Germinal center (tissue), 1 donor: ENCODE measurements at regions not wholly inside any gene's neighbourhood (a gene's known extent, or its start where the extent isn't known, plus 50 kb on each side); places are given as distances from the start of the nearest gene placed in this dataset.
"Not testable (repeated sequence)": the region's sequence is repeated elsewhere in the genome, so short reads cannot be mapped to it uniquely, and the experiment has no call there.

Source experiments
- DNase-seq: peaks from one replicate; pipeline ENCODE4 v3.0.0; 2012; ENCODE audit warnings: mixed read lengths, low spot score

DNA sequence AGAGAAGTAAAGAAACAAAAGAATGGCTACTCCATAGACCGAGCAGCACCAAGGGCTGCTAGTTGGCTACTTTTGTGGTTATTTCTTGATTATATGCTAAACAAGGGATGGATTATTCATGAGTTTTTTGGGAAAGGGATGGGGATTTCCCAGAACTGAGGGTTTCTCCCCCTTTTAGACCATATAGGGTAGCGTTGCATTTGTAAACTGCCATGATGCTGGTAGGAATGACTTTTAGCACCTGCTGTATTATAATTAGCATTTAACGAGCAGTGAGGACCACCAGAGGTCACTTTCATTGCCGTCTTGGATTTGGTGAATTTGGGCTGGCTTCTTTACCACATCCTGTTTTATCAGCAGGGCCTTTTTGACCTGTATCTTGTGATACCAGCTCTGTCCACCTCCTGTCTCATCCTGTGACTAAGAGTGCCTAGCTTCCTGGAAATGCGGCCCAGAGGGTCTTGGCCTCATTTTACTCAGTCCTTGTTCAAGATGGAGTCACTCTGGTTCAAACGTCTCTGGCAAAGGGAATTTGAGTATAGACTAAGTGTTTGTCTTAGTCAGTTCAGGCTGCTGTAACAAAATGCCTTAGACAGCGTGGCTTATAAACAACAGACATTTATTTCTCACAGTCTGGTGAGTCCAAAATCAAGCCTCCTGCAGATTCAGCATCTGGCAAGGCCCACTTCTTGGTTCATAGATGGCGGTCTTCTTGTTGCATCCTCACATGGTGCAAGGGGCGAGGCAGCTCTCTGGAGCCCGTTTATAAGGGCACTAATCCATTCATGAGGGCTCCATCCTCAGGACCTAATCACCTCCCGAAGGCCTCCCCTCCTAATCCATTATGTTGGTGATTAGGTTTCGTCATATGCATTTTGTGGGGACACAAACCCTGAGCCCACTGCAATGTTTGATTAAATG, 348.3 kb upstream of the SFSWAP start:
- DNase-seq = no peak

DNA sequence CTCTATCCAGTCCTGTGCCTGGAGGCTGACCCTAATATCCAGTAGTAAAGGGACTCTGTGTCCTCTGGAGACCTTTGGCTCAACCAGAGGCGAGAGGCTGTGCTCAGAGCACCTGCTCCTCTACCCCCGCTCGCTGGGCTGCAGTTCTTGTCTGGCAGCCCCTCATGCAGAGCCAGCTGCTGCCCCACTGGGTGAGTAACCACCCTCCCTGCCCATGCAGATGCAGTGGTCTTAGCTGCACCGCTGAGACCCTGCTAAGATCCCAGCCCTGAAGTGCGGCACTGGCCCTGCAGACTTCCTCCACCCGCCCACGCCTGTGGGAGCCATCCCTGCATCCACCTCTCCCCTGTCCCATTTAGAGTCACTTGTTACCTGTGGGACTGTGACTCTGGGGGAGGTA, 347.5 kb upstream of the SFSWAP start:
- DNase-seq = no peak

DNA sequence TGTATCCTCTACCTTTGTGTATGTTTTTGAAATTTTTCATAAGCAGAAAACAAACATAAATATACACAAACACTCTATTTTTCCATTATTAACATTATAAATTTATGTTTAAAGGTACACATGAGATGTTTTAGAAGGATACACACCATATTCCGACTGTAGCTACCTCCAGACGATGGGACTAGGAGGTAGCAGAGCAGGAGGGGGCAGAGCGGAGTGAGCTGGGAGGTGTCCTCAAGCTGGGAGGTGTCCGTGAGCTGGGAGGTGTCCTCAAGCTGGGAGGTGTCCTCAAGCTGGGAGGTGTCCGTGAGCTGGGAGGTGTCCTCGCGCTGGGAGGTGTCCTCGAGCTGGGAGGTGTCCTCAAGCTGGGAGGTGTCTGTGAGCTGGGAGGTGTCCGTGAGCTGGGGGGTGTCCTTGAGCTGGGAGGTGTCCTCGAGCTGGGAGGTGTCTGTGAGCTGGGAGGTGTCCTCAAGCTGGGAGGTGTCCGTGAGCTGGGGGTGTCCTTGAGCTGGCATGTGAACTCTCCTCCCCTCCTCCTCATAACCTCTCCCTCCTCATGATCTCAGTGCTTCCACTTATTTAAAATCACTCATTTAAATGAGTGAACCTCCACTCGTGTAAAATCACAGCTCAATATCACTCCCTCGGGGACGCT, 346.9 kb upstream of the SFSWAP start:
- DNase-seq = no peak

DNA sequence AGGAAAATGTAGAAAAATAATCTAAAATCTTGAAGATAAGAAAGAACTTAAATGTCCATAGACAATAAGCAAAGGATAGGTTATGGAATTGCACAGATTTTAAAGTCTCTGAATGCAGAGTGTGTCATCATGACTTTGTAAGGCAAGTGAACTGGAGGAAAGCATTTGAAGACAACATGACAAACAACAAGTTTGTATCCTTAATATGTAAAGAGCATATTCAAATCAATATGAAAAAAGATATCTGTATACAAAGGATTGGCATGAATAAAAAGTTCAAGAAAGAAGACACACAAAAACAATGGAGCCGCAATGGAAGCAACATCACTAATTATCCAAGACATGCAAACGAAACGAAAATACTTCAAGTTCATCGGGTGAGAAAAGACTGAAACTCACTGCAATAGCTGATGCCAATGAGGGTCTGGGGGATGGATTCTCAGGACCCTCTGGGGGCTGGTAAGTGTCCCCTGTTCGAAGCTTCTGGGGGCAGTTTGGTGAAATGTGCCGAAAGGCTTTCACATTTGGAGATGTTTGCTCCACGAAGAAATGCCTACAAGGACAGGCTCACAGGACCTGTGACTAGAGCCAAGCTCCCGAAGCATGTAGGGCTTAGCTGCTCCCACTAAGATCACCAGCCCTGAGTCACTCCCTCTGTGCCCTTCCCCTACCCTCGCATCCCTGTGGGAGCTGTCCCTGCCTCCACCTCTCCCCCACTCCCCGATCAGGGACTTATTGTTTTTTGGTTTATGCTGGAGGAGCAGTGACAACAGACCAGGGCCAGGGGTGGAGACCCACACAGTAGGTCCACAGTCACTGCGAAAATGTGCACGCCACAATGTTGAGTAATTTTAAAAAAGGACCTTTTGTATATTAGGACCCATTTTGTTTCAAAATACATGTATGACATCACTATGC, 345.7 kb upstream of the SFSWAP start:
- DNase-seq = no peak

DNA sequence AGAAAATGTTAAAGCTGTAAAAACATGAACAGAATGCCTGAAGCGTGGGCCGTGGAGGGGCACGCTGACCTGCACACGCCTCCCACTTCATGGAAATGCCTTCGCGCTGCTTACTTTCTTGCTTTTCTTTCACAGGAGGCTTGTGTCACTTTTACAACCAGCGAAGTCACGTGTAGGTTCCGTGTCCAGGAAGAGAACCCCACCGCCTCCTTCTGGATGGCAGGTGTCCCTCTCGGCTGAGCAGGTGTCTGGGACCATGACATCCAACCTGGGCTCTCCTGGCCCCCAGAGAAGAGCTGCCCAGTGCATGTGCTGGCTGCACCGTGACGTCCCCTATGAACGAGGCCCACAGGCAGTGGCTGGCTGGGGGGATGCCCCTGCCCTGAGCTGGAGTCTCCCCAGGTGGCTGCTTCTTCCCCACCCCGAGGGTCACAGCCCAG, 345.0 kb upstream of the SFSWAP start:
- no peak for DNase-seq

DNA sequence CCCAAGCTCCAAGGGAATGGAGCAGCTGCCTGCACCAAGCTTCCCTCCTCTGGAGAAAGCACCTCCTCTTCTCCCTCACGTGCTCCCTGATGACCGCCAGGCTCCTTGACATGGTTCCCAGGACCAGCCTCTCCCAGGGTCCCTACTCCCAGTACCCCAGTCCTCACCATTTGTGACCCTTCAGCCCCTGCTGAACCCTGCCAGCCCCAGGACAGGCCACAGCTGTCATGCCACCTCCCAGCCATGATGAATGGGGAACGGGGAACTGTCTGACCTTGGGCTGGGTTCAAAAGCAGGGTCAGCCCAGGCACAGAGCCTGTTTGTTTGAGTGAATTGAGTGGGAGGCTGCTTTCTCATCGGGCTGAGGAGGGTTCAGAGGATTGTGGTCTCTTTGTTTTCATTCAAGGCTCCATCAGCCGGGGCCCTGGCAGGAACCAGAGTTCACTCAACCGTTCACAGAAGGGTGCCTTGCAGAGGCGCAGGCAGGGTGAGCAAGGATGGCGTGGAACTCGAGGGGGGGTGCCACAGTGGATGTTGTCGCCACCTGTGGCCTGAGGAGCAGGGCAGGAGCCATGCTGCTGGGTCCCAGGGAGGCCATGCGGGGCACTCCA, 344.5 kb upstream of the SFSWAP start:
- no peak for DNase-seq

DNA sequence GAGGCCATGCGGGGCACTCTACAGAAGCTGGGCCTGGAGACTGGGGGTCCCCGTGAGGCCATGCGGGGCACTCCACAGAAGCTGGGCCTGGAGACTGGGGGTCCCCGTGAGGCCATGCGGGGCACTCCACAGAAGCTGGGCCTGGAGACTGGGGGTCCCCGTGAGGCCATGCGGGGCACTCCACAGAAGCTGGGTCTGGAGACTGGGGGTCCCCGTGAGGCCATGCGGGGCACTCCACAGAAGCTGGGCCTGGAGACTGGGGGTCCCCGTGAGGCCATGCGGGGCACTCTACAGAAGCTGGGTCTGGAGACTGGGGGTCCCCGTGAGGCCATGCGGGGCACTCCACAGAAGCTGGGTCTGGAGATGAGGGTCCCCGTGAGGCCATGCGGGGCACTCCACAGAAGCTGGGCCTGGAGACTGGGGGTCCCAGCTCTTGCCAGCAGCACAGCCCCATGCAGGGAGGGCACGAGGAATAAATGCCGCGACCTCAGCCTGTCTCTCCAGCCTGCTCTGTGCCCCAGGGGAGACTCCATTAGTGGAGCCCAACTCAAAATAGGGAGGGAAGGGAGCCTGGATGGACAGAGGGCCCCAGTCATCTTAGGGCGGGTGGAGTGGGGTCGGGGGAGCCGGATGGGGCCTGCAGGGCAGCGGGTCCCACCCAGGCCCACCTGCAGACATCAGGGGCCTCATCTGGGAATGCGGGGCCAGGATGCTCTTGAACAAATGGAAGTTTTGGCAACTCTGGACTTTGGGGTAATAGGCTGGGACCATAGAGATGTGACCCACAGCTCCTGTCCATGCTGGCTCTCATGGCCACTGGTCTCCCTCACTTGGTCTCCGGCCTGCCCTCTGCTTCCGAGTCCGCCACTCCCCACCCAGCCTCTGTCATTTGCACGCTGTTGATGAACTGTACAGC, 343.6 kb upstream of the SFSWAP start:
- DNase-seq = not testable (repeated sequence)

DNA sequence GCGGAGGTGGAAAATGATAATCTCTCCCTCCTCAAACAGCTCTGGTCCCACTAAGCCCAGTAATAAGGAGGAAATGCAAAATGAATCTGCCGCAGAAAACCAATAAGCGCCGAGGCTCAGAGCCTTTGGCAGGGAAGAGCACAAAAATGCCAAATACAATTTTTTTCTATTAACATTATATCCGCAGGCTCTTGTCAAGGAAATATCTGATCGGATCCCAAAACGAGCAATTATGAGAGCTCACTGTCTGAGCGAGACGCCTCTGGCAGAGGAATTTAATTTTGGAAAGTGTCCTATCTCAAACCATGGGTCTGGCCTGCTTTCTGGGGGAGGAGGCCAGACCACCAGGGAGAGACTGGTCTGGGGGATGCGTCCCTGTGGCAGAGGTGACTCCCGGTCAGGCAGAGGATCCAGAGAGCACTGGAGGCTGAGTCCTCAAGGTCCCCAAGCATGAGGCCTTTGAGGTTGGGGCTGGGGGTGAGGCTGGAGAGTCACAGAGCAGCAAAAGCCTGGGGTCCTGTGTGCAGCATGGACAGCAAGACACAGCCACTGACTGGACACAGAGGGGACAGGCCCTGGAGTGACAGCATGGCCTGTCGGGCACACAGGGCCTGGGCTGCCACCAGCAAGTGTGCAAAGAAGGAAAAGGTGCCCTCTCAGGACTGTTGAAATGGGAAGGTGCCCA, 342.8 kb upstream of the SFSWAP start:
- no peak for DNase-seq

DNA sequence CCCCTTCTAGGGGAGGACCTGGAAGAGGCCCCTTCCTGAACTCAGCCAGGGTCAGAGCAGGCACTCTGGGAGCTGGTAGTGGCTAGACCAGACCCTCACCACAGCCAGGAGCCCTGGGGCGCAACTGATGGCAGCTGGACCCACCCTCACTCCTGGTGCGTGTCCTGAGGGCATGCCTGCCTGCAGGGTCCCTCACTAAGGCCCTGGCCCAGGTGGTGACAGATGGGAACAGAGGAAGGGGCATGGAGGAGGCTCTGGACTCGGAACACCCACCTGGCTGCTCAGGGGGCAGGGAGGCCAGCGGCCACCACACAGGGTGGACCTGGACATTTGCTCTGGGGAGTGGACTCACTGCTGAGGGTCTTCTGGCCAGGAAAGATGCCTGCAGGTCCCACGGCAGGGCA, 342.2 kb upstream of the SFSWAP start:
- DNase-seq = no peak

DNA sequence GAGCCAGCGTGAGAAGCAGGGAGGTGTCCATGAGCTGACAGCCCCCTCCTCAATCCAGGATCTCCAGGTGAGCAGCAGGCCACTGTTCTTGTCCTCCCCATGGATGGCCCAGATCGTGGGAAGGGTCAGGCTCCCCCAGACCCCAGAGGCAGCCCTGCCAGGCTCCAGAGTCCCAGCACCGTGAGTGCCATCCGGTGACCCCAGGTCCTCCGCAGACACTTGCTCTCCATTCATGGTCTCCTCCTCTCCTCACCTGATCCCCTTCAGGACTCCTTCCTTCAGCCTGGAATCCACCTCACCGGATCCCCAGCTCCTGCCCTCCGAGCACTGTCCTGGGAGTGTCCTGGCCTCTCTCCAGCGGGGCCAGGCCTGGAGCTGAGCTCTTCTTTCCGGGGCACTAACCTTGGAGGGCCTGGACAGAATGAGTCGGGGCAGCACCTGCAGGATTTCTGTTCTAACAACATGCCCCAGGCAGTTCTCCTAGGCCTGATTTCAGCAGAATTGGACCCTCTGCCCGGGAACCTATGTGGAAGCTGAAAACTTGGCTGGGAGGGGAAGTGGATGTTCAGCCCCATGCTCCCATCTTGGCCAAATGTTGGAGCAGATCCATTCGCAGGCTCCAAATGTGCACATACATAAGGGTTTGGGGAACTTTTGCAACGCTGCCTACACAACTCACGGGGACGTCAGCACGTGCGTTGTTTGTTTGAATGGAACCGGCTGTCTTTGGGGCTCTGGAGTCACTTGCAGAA, 341.6 kb upstream of the SFSWAP start:
- no peak for DNase-seq

DNA sequence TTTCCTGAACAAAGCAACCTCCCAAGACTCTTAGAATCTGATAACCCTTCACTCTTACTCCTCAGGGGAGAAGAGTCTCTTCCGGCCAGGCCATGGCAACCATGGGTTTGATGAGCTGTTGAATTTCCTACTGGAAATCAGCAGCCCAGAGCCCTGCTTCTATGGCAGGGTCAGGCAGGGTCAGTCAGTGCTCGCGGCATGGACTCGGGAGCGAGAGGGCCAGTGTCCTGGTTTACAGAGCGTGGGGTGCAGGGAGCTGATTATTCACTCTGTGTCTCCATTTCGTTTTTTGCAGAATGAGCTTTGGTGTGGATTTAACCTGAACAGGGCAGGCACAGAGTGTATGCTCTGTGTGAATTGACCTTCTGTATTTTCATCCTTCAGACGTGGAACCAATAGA, 340.6 kb upstream of the SFSWAP start:
- no peak for DNase-seq

DNA sequence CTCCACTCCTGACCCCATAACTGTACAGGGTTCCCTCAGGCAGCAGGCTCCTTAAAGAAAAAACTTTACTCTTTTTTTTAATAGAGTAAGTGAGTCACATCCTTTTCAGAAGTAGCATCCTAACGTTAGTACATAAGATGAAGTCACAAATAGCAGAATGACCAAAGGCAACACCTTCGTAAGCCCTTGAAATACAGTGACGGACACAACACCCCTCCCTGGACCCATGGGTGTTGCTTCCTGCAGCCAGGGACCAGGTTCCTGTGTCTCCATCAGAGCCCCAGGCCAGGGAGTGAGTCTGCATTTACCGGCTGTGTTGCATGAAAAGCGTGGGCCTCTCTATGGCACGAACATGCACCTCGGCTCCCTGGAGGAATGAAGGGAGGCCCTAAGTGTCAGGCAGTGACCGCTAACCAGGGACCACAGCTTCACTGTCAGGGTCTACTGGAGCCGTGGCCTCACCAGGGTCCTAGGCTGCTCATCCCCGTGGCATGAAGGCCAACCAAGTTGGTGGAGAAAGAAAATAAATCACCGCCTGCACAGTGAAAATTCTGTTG, 340.0 kb upstream of the SFSWAP start:
- no peak for DNase-seq

DNA sequence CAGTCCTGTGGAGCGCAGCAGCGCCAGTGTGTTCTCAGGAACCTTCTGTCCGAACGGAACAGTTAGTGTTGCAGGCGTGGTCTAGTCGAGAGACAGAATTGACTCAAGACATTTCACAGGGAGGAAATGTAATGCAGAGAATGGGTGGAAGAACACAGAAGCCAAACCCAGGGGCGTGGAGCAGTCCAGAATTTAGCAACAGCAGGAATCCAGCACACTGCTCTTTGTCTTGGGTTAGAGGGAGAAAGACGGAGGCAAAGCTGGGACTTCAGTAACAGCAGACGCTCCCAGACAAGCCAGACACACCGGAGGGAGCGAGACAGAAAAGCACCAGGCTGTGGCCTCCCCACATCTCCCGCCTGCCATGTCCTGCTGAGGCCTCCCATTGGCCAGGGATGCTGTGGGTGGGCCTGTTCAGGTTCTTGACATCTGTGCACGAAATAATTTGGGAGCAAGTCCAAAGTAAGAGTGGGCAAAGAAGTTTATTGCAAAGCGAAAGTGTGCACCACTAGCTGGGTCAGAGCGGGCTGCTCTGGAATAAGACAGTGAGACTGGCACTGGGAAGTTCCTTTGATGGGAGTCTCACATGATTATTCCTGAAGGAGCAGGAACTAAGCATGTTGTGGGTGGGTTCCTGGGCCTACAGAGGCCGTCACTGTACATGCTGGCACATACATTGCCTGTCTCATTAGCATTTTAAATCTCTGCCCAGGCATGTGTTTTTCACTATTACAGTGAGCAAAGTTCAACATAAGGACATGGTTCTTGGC, 339.3 kb upstream of the SFSWAP start:
- DNase-seq = no peak

DNA sequence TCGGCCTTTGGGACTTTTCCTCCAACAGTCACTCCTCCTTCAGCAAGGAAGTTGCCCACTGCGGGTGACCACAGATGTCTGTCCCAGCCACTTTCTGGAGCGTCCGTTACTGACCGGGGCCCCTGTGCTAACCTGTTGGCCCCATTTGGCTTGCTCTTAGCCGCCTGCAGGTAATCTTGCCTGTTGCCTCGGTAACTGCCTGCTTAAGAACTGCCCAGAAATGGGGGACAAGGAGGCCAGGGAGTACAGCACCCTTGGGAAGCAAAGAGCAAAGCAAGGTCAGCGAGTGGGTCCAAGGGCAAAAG, 338.8 kb upstream of the SFSWAP start:
- DNase-seq = no peak

DNA sequence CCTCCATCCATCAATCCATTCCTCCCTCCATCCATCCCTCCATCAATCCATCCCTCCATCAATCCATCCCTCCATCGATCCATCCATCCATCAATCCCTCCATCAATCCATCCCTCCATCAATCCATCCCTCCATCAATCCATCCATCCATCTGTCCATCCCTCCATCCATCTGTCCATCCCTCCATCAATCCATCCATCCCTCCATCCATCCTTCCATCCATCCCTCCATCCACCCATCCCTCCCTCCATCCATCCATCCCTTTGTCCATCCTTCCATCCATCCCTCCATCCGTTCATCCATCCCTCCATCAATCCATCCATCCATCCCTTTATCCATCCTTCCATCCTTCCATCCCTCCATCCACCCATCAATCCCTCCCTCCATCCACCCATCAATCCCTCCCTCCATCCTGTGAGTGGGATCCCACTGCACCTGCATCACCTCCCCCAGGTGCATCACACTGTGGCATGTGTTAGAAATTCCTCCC, 338.1 kb upstream of the SFSWAP start:
- DNase-seq = no peak

DNA sequence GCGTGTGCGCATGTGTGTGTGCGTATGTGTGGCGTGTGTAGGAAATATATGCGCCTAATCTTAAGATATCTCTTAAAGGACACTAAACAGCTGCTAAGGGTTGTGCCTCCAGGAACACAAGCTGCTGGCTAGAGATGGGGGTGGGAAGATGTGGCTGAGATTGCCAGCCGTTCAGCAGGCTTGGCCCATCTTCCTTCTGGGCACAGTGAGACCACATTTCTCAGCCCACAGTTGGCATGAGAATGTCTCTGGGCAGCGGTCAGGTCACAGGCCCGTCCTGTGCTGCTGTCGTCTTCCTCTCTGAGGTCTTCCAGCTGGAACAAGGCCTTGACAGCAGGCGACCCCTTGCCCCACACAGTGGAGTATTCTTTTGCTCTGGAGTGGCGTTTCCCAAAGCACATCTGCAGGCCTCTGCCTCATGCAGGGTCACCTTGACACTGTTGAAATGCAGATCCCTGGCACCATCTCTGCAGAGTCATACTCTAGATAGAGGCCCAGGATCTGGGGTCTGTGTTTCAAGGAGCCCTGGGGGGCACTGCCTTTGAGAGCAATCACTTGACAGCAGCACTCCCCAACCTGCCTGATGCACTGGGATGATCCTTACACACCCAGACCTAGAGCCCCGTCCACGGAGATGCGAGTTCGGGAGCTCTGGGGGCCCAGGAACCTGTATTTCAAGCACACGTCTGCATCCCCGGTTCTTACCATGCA, 335.5 kb upstream of the SFSWAP start:
- no peak for DNase-seq

DNA sequence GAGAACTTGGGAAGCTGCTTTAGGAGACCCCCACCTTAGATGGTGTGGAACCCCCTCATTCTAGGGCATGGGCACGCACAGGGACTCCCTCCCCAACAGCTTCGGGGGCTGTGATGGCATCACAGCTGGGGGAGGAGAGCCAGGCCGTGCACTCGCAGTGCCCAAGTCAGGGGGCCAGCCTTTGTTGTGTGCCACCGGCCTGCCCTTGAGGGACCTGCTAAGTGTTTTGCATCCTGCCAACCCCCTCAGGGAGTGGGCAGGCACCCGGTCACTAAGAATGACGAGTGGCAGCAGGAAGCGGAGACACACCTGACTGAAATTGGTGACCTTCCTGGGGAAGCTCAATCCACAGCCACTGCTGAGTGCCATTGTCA, 334.9 kb upstream of the SFSWAP start:
- DNase-seq = no peak
